ENCODE measurements at regions not wholly inside any gene's neighbourhood (a gene's known extent, or its start where the extent isn't known, plus 50 kb on each side); places are given as distances from the start of the nearest gene placed in this dataset.

DNA sequence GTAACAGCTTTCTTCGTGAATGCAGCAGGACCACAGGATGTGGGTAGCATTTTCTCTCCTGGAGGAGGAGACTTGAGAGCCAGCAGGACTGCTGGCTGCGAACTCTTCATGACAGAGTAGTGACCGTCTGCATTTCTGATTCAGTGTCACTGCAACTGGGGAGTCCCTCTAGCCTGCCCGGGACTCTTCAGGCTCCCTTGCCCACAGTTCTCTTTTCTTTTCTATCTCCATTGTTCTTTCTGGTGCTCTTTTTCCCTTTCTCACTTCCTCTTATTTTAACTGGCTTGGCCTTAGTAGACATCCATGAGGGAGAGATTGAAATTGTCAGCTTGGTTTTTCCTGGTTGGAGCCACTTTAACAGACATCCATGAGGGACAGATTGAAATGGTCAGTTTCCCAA is 49.9 kb upstream of the P2RY1 start:
- Histone ChIP-seq H2AK5ac (ENCODE audit: low read length, severe bottlenecking) (no peak overlapping the region), H3K27ac (ENCODE audit: low read length, poor library complexity, severe bottlenecking) (no peak overlapping the region), H3K9ac (ENCODE audit: low read length) (no peak overlapping the region), H3K9me3 (ENCODE audit: control insufficient read depth, low read length) (peaks cover 3% of the 10 kb centered on the region), H3K79me1 (replicated peaks; ENCODE audit: low read length, poor library complexity, severe bottlenecking) (no peaks in the 10 kb centered on the region), H2BK5ac (ENCODE audit: low read depth, low read length, poor library complexity, severe bottlenecking) (no peak overlapping the region), H2AFZ (ENCODE audit: low read depth, low read length) (no peak overlapping the region), H2BK12ac (ENCODE audit: low read length in 2 of 2) (no peak overlapping the region), H3K14ac (ENCODE audit: low read length in 2 of 2) (no peak overlapping the region), H3K36me3 (ENCODE audit: control insufficient read depth in 1 of 2, insufficient read depth in 2 of 2, low read depth in 1 of 2, low read length in 2 of 2) (no peaks in the 10 kb centered on the region), H3K27me3 (ENCODE audit: control insufficient read depth in 1 of 2, insufficient read depth in 1 of 2, low read length in 2 of 2) (no peaks in the 10 kb centered on the region), H4K8ac (ENCODE audit: low read length) (no peak overlapping the region), H3K4me3 (ENCODE audit: insufficient read depth in 1 of 2, low read depth in 1 of 2, low read length in 2 of 2) (no peak overlapping the region), H2BK120ac (ENCODE audit: low read depth, low read length) (no peak overlapping the region), H3K4me1 (ENCODE audit: control insufficient read depth, insufficient read depth, low read depth, low read length) (no peaks in the 10 kb centered on the region), H3K23ac (ENCODE audit: low read length in 2 of 2) (no peak overlapping the region), H3K4ac (ENCODE audit: low read depth in 1 of 2, low read length in 2 of 2) (no peak overlapping the region), H4K91ac (ENCODE audit: low read length) (no peak overlapping the region), H2BK15ac (ENCODE audit: low read depth, poor library complexity, severe bottlenecking) (no peak overlapping the region), H3K18ac (ENCODE audit: low read depth in 1 of 2, low read length in 2 of 2) (no peak overlapping the region), H3K4me2 (ENCODE audit: low read length, poor library complexity, severe bottlenecking) (no peak overlapping the region)
- no peak for DNase-seq
- WGBS = 92% methylated on average over 4 of the region's 4 CpGs
